GM12892 (cell line): ENCODE measurements at regions not wholly inside any gene's neighbourhood (a gene's known extent, or its start where the extent isn't known, plus 50 kb on each side); places are given as distances from the start of the nearest gene placed in this dataset.
"Not testable (repeated sequence)": the region's sequence is repeated elsewhere in the genome, so short reads cannot be mapped to it uniquely, and the experiment has no call there.

Experiments
- DNase-seq: peaks from one replicate; pipeline ENCODE4 v3.0.0; 2011; ENCODE audit not compliant: insufficient read length
- FAIRE-seq: peaks from 2 replicates; lab custom pipeline; 2011; peaks lifted over from hg19 to GRCh38; lab: Jason Lieb, UNC
- POLR2A ChIP-seq: IDR thresholded peaks from 2 replicates; pipeline ENCODE4 v1.6.1; 2011; ENCODE audit warnings: low read depth, low read length, control low read depth
- POLR2AphosphoS5 ChIP-seq: IDR thresholded peaks from 2 replicates; pipeline ENCODE4 v1.6.1; 2011; ENCODE audit warnings: low read depth, low read length, control low read depth
- TAF1 ChIP-seq: IDR thresholded peaks from 2 replicates; pipeline ENCODE4 v1.6.1; 2011; ENCODE audit warnings: low read depth, mild to moderate bottlenecking, control low read depth, low read length, borderline replicate concordance

DNA sequence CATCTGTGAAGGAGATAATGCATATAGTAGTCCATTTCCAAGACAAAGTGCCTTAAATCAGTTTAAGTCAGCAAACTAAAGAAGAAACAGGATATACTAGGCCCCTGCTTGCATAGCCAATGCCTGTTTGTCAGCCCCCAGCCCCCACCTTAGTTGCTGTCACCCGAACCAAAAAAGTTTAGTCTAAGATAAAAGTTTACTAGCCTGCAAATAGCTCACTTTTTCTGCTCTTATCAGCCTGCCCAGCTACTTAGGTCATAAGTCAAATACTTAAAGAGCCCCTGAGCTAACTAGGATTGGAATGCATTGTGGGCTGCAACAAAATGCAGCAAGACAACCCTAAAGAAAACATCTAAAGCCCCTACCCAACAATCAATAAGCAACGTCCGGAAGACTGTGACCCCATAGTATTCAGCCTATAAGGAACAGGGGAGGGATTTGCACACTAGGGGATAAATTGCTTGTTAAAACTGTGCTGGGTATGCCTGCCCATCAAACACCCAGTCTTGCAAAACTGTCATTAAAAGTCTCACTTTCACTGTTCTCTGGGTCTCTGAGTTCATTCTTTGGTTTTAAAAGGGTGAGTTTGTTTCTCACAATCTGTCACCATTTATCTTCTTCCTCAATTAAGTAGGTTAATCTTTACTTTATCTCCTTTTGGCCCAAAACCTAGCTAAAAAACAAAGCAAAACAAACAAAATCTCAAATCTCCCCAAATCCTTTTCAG is 92.4 kb upstream of the CEP78 start:
- no peak for FAIRE-seq
- no peak for DNase-seq
- TF ChIP-seq POLR2AphosphoS5 (no peak), TAF1 (no peak), POLR2A (no peak)

DNA sequence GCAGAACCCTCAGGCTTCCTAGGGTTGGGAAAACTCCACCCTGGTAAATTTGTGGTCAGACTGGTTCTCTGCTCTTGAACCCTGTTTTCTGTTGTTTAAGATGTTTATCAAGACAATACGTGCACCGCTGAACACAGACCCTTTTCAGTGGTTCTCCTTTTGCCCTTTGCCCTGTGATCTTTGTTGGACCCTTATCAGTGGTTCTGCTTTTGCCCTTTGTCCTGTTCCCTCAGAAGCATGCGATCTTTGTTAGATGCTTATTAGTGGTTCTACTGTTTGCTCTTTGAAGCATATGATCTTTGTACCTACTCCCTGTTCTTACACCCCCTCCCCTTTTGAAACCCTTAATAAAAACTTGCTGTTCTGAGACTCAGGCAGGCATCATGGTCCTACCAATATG is 93.6 kb upstream of the CEP78 start:
- FAIRE-seq, DNase-seq: not testable (repeated sequence)

DNA sequence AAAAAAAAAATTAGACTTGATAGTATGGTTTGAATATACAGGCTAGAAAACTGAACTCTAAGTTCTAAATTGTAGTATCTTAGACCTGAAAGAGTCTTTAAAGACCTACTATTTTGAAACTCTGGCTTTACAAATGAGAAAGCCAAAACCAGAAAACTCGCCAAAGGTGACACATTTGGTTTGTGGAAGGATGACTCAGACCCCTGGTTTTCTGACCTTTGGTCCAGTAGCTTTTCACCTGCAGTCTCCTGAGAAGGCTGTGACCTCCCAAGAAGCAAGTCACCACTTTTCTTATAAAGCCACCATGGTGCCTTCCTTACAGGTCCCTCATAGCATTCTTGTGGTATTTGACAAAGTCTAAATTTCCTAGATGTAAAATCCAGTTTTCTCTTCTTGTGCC is 102.1 kb upstream of the CEP78 start:
- TF ChIP-seq POLR2A (no peak), POLR2AphosphoS5 (no peak), TAF1 (no peak)
- DNase-seq (no peak), FAIRE-seq (no peak)

DNA sequence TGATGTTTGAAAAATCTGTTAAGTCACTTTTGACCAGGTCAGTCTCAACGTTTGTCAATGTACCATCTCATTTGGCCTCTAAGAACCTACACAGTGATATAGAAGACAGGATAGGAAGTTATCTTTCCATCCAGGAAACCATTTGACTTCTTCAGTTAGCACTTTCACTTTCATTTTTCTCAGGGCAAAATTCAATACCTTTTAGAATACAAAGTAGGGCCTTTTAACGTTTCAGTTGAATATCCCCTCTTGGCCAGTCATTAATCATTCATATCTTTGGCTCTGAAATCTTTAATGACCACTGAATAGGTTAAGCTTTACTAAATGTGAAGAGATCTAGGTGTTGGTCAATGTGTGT is 101.1 kb upstream of the GNAQ start:
- FAIRE-seq (no peak), DNase-seq (no peak)
- no peak for TF ChIP-seq POLR2A
- TF ChIP-seq POLR2AphosphoS5: no peak
- no peak for TF ChIP-seq TAF1

DNA sequence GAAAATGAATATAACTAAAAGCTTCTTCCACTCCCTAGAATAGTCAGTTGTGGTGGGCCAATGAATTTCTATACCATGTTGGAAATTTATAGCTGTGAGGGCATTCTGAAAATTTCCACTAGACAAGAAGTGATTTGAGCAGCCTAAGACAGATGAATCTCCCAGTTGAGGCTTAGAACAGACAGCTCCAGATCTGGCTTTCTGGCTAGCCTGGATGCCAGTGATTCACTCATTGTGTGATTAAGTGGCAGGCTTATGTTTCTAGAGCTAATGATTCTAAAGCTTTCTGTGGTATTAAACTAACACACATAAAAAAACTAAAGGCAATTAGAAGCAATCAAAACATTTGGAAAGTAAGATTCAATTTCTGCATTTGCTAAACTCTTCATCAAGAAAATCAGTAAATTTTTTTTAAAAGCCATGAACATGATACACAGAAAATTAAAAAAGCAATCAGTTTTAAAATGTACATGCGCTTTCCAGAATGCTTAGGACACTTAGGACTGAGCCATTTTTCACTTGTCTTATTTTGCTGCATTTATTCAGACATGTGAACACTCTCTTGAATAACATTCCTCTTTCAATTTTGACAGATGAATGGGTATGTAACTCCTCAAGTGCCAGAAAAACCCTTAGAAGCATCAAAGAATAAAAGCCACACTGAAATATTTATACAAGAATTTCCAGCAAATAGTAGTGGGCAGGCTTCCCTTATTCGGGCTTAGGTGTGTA is 100.5 kb upstream of the GNAQ start:
- DNase-seq (no peak), FAIRE-seq (no peak)
- TF ChIP-seq POLR2AphosphoS5 (no peak), TAF1 (no peak), POLR2A (no peak)

DNA sequence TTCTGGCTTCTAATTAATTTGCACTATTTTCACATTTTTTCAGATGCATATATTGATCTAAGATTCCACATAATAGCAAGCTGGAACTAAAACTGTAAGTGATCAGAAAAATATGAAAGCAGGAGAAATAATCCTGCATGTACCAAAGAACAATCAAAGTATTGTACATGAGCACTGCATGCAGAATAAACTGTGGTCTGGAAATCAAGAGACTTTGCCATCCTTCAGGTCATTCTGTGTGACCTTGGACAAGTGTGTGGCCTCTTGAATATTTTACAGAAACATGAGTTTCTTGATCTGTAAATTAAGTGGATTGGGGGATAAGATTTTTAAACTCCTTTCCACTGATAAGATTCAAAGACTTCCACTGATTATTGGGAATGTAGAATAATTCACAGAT is 99.2 kb upstream of the GNAQ start:
- DNase-seq (no peak), FAIRE-seq (no peak)
- no peak for TF ChIP-seq POLR2AphosphoS5
- TF ChIP-seq POLR2A: no peak
- no peak for TF ChIP-seq TAF1

DNA sequence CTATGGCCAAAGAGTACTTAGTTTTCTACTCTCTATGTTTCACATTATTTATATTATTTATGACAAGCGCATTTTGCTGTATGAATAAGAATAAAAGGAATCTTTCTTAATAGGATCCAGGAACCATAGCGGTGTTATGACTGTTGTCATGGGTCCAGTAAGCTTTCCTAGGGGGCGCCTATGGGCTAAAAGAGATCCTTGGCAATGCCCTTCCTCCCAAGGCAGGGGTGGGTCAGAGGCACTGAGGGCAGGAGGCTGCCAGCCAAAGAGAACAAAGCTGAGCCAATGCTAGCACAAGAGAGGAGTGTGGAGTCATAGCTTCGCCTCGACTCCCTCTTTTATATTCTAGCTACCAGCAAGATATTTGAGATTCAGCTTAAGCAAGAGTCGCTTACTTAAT is 98.4 kb upstream of the GNAQ start:
- DNase-seq (no peak), FAIRE-seq (no peak)
- no peak for TF ChIP-seq TAF1
- no peak for TF ChIP-seq POLR2A
- no peak for TF ChIP-seq POLR2AphosphoS5

DNA sequence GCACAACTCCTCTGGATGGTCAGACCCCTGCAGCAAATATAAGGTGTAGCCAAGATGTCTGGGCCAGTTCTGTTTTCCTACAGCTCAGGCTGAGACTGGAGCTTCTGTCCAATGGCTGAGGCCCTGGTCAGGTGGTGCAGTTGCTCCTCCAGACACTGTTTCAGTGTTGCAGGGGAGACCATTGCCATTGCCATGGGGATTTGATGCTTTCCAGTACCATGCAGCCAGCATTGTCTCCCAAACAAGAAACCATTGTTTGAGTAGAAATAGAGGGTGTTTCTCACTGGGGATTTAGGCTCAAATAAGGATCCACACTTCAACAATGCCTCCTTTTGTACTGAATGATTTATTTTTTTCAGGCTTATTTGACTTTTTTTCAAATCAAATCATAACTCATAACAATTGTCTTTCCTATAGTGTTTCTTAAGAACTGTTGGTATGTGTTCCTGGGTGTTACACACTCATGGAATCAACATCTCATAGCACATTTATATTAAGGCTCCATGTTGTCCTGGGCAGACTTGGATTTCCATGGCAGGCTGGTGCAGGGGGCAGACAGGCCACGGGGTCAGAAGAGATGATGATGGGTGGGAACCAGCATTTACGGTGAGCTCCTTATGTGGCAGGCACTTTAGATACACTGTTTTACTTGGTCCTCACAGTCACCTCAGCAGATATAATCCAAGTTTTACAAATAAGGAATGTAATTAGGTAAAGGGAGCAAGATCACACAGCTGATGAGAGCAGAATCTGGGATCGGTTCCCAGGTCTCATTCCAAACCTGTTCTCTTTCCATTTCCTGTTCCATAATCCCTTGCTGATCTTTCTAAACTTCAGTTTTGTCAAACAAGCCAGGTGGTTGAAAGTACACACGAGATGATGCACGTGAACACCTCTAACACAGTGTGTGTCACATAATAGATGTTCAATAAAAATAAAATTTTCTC is 95.9 kb upstream of the GNAQ start:
- FAIRE-seq: no peak
- no peak for DNase-seq

DNA sequence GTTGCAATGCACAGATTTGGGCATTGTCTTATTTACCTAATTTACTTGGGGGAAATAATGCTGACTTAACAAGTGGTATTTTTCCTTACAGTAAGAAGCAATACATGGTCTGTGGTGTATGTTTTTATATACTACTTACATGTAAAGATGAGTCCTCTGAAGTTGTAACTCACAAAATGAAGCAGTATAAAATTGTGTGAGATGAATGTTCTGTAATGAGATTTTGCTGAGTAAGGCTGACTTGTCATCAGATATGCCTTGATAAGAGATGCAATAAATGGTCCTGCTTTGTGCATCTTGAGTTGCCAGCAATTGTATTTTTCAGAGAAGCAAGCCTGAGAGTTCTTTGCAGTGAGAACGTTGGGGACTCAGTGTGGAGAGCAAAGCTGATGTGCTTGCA is 92.2 kb upstream of the GNAQ start:
- FAIRE-seq: no peak
- DNase-seq: no peak
- TF ChIP-seq TAF1 (no peak), POLR2A (no peak), POLR2AphosphoS5 (no peak)

More for the DNA sequence above, 95.9 kb upstream of the GNAQ start:
- TF ChIP-seq POLR2AphosphoS5: no peak
- no peak for TF ChIP-seq POLR2A
- TF ChIP-seq TAF1: no peak

DNA sequence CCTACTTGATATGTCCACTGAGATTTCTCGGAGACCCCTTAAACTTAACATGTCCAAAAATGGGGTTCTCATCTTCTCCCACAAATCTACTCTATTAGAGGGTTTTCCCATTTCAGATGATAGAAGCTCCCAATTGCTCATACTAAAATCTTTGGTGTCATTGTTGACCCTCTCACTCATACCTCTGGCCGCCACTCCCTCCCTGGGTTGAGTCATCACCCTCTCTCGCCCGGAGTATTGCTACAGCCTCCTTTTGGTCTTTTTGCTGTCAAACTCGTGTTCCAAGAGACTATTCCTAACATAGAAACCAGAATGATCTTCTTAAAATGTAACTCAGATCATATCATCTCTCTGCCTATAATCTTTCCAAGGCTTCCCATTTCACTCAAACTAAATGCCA is 91.0 kb upstream of the GNAQ start:
- FAIRE-seq (no peak), DNase-seq (no peak)
- TF ChIP-seq POLR2A (no peak), POLR2AphosphoS5 (no peak), TAF1 (no peak)

DNA sequence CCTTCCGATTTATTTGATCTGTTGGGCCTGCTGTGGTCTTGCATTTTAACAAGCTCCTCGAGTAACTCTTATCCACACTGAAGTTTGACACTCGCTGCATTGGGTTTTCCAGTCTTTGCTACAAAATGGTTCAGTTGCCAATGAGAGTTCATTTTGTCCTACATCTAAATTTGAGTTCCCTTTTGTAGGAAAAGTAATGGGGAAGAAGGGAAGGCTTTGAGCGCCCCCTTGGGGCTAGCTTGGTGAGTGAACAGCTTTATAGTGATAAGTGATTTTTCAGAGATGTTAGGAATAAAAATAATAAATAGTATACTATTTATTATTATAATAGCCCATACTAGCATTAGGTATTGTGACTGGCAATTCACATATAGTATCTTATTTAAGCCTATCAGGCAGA is 89.9 kb upstream of the GNAQ start:
- no peak for TF ChIP-seq POLR2AphosphoS5
- no peak for TF ChIP-seq TAF1
- TF ChIP-seq POLR2A: no peak
- FAIRE-seq (no peak), DNase-seq (no peak)
